ENCODE measurements at regions not wholly inside any gene's neighbourhood (a gene's known extent, or its start where the extent isn't known, plus 50 kb on each side); places are given as distances from the start of the nearest gene placed in this dataset.
"Not testable (repeated sequence)": the region's sequence is repeated elsewhere in the genome, so short reads cannot be mapped to it uniquely, and the experiment has no call there.

DNA sequence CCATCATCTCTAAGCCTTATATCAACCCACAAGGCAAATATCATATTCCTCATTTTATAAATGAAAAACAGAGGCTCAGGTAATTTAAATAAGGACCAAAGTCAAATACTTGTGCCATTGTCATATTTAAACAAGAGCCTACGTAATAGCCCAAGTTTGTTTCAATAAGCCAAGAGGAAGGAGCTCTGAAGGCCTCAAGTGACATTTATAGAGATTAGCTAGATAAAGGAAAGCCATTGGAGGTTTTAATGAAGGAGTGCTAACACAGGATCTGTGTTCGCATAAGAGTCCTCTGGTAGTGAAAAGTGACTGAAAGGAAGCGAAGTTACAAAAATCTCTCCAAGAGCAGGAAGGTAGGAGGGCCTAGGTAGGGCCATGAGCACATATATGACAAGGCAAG lies 384.9 kb upstream of the NOCT start:
- TF ChIP-seq, protein P1, sequence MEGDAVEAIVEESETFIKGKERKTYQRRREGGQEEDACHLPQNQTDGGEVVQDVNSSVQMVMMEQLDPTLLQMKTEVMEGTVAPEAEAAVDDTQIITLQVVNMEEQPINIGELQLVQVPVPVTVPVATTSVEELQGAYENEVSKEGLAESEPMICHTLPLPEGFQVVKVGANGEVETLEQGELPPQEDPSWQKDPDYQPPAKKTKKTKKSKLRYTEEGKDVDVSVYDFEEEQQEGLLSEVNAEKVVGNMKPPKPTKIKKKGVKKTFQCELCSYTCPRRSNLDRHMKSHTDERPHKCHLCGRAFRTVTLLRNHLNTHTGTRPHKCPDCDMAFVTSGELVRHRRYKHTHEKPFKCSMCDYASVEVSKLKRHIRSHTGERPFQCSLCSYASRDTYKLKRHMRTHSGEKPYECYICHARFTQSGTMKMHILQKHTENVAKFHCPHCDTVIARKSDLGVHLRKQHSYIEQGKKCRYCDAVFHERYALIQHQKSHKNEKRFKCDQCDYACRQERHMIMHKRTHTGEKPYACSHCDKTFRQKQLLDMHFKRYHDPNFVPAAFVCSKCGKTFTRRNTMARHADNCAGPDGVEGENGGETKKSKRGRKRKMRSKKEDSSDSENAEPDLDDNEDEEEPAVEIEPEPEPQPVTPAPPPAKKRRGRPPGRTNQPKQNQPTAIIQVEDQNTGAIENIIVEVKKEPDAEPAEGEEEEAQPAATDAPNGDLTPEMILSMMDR (conservative IDR thresholded peaks at IDR 0.05; ENCODE audit: low read length): no peak
- H3K4me3 ChIP-seq (ENCODE audit: low read length): no peak overlapping the region
- no peak for DNase-seq (ENCODE audit: low read depth)

DNA sequence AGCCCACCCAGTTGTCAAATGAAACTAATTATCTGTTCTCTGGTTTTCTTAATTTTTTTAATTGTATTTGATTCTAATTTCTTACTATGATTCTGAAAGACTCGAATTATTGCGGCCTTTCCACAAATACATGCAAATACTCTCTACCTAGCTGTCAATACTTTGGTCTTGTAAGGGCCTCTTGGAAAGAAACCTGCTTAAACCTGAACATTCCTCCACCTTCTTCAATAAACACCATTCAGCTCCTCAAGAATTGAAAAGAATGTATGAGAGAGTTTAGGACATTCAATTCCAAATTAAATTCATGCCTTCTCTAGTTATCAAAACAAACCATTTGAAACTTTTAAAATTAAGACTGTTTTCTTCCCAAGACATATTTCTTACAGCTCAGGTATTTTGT lies 385.9 kb upstream of the NOCT start:
- TF ChIP-seq, protein P1 (conservative IDR thresholded peaks at IDR 0.05; ENCODE audit: low read length): no peak
- DNase-seq (ENCODE audit: low read depth): no peak
- H3K4me3 ChIP-seq (ENCODE audit: low read length): no peak overlapping the region

DNA sequence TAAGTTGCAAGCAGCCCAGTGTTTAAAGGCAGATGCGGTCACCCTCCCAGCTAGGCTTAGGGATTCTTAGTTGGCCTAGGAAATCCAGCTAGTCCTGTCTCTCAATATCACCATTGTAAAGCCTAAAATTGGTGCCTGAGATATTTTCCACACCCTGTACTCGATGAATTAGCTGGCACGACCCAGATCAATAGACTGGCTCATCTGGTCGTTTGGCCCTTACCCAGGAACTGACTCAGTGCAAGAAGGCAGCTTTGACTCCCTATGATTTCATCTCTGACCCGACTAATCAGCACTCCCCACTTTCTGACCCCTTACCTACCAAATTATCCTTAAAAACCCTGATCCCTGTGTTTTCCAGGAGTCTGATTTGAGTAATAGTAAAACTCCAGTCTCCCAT lies 384.9 kb upstream of the SLC7A11 start:
- TF ChIP-seq, protein P1 (conservative IDR thresholded peaks at IDR 0.05; ENCODE audit: low read length): no peak
- no peak overlapping the region for H3K4me3 ChIP-seq (ENCODE audit: low read length)
- no peak for DNase-seq (ENCODE audit: low read depth)

DNA sequence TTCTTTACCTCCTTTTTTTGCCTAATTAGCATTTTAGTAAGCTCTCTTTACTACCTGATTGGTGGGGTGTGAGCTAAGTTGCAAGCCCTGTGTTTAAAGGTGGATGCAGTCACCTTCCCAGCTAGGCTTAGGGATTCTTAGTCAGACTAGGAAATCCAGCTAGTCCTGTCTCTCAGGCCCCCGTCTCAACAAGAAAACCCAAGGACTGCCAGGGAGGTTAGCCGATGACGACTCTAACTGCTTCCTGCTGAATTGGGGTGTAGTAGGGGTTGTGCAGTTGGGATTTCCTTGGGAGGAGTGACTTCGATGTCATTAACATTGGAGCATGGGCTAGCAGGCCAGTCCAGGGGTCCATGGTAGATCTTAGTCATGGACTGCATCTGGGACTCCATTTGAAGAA lies 380.2 kb upstream of the SLC7A11 start:
- not testable (repeated sequence) for H3K4me3 ChIP-seq (ENCODE audit: low read length); DNase-seq (ENCODE audit: low read depth)

DNA sequence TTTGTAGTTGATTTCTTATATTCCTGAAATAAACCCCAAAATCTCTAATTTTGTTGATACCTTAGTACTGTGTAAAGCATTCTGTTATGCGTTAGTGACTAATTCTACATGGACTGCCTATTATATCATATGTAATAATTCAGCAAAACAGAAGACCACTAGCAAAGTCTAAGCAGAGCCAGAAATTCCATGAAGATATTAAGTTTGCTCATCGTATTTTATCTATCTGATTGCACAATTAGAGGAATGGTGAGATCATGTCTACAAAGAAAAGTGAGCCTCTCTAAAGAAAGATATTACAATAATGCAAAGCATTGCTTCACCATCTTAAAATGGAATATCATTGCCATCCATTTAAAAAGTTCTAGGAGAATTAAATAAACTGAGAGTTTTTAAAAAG lies 374.6 kb upstream of the SLC7A11 start:
- TF ChIP-seq, protein P1 (conservative IDR thresholded peaks at IDR 0.05; ENCODE audit: low read length): no peak
- H3K4me3 ChIP-seq (ENCODE audit: low read length): no peak overlapping the region
- DNase-seq (ENCODE audit: low read depth): peak; percentile 19

DNA sequence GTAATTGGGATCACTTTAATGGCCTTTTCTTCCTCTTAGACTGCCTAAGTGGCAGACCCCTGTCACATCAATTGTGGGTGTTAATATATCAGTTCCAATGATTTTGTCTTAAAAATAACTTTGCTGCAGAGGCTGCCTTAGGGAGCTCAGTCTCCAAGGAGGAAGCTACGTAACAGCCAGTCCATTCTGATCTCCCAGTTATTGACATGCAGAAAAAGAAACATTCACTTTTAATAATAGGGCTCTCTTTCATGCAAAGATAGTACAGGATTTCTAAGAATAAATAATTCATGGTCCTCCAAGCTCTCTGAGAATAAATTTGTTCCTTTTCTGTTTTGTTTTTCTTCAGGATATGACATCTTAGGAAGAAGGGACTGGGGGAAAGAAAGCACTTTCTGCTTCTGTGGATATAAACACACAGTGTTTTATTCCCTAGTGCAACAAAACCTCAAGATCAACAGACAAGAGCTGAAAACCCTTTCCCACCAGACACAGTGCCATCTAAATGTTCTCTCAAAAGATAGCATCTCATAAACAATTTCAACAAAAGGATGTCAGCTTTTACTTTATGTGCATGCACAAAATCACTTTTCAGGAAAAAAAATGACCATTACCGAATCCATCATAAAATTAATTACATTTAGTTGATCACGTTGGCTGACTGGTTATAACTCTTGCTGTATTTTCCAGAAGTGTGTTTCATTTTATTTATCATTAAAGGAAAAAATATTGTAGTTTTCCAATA lies 372.4 kb upstream of the SLC7A11 start:
- H3K4me3 ChIP-seq (ENCODE audit: low read length): no peak overlapping the region
- DNase-seq (ENCODE audit: low read depth): no peak
- TF ChIP-seq, protein P1 (conservative IDR thresholded peaks at IDR 0.05; ENCODE audit: low read length): no peak

DNA sequence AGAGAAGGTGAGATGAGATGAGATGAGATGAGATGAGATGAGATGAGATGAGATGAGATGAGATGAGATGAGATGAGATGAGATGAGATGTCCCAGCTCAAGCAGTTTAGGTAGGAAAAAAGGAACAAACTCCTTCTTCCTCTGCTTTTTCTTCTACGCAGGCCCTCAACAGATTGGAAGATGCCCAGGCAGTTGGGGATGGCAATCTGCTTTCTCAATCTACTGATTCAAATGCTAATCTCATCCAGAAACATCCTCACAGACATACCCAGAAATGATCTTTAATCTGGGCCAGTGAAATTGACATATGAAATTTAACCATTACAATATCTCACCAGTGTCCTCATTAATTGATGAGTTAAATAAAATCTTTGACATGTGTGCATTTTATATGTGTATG lies 370.3 kb upstream of the SLC7A11 start:
- no peak for DNase-seq (ENCODE audit: low read depth)
- TF ChIP-seq, protein P1 (conservative IDR thresholded peaks at IDR 0.05; ENCODE audit: low read length): no peak
- H3K4me3 ChIP-seq (ENCODE audit: low read length): no peak overlapping the region
